ENCODE measurements at regions not wholly inside any gene's neighbourhood (a gene's known extent, or its start where the extent isn't known, plus 50 kb on each side); places are given as distances from the start of the nearest gene placed in this dataset.

- DNase-seq (ENCODE audit: low read depth in 2 of 2): no peak
These were observed 56.6 kb downstream of the HLA-G start for GRCh38 chr6:29884261-29884660.

- DNase-seq (ENCODE audit: low read depth in 2 of 2): no peak
These were observed 55.6 kb upstream of the HLA-A start for GRCh38 chr6:29886701-29887100.

GRCh38 chr6:29887330-29887818, 55.0 kb upstream of the HLA-A start:
- DNase-seq (ENCODE audit: low read depth in 2 of 2): peak; percentile 2 to 16

GRCh38 chr6:29887819-29888776, 54.2 kb upstream of the HLA-A start:
- peak; percentile 68 to 77 for DNase-seq (ENCODE audit: low read depth in 2 of 2)
